ENCODE measurements at regions not wholly inside any gene's neighbourhood (a gene's known extent, or its start where the extent isn't known, plus 50 kb on each side); places are given as distances from the start of the nearest gene placed in this dataset.

GRCh38 chr1:219337588-219337987 lies 163.9 kb downstream of the LYPLAL1 start:
- TF ChIP-seq CTCF (IDR thresholded peaks at IDR 0.05; ENCODE audit: low read depth, low read length) = no peak
- DNase-seq (ENCODE audit: extremely low read depth, low read depth) = no peak

GRCh38 chr1:219333626-219334025 lies 159.9 kb downstream of the LYPLAL1 start:
- TF ChIP-seq CTCF (IDR thresholded peaks at IDR 0.05; ENCODE audit: low read depth, low read length) = no peak

DNA sequence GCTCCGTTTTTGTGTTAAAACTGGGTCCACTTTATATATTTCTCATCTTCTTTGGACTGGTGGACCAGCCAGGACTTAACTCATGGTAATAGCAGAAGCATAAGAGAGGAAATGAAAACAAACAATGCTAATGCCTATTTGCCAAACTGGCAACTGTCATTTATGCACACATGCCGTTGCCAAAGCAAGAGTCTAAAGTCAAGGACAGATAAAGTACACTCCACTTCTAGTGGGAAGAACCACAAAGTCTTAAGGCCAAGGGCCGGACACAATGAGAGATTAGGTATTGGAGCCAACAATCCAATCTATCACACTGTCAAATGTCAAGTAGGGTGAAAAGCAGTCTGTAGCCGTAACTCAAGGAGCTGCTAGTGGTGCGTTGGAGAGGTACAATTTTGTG lies 157.7 kb downstream of the LYPLAL1 start:
- TF ChIP-seq CTCF (IDR thresholded peaks at IDR 0.05; ENCODE audit: low read depth, low read length) = no peak
- no peak for DNase-seq (ENCODE audit: extremely low read depth, low read depth)

More at GRCh38 chr1:219333626-219334025, 159.9 kb downstream of the LYPLAL1 start:
- DNase-seq (ENCODE audit: extremely low read depth, low read depth) = no peak

DNA sequence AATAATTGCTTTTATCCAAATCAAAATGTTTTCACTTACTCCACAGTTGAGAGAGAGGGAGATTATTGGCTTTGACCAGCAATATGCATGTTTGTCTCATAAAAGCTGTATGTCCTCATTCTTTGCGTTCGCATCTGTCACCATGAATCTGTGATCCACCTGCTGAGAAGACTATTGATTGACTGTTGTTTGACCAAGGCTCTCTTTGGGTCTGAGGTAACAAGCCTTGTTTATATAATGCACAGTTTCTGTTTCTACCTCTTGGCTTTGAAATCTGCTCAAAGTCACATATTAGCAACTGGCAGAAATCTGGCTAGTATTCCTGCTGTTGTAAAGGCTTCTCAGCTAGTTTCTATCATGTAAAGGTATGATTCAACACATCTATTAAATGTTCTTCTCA lies 157.0 kb downstream of the LYPLAL1 start:
- no peak for TF ChIP-seq CTCF (IDR thresholded peaks at IDR 0.05; ENCODE audit: low read depth, low read length)
- no peak for DNase-seq (ENCODE audit: extremely low read depth, low read depth)

DNA sequence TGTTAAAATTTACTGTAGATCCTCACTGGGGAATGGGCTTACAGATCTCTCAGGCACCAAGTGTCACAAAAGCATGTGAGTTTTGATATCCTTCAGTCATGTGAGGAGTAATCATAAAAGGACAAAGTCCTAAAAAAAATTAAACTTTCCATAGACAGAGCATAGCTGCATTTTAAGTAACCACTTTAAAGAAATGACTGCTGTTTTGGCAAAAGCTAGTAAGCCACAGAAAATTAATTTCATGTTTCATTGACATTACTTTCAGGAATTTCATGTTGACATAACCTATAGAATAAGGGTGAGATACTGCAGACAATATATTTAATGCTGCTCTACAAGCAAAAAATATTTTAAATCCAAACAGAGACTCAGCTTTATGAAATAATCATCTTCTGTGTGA lies 156.3 kb downstream of the LYPLAL1 start:
- no peak for DNase-seq (ENCODE audit: extremely low read depth, low read depth)
- no peak for TF ChIP-seq CTCF (IDR thresholded peaks at IDR 0.05; ENCODE audit: low read depth, low read length)

- TF ChIP-seq CTCF (IDR thresholded peaks at IDR 0.05; ENCODE audit: low read depth, low read length) = no peak
- no peak for DNase-seq (ENCODE audit: extremely low read depth, low read depth)
These were observed 155.9 kb downstream of the LYPLAL1 start for GRCh38 chr1:219329578-219329977.

GRCh38 chr1:219326843-219327242 lies 153.2 kb downstream of the LYPLAL1 start:
- no peak for DNase-seq (ENCODE audit: extremely low read depth, low read depth)
- no peak for TF ChIP-seq CTCF (IDR thresholded peaks at IDR 0.05; ENCODE audit: low read depth, low read length)

Measured in AG09319 (cell line).